GM12875 (cell line): ENCODE measurements at regions not wholly inside any gene's neighbourhood (a gene's known extent, or its start where the extent isn't known, plus 50 kb on each side); places are given as distances from the start of the nearest gene placed in this dataset.

ENCODE experiments used
- H3K4me3 ChIP-seq: one replicate; pipeline ENCODE4 v1.5.1; 2011; ENCODE audit warnings: low read depth, low read length, control low read depth
- TF ChIP-seq, protein P1 (sequence below): IDR thresholded peaks from 2 replicates; pipeline ENCODE4 v1.5.1; 2011; ENCODE audit warnings: low read depth, mild to moderate bottlenecking, control low read depth, inconsistent platforms, low read length, moderate library complexity, borderline replicate concordance; ENCODE audit not compliant: insufficient read depth

DNA sequence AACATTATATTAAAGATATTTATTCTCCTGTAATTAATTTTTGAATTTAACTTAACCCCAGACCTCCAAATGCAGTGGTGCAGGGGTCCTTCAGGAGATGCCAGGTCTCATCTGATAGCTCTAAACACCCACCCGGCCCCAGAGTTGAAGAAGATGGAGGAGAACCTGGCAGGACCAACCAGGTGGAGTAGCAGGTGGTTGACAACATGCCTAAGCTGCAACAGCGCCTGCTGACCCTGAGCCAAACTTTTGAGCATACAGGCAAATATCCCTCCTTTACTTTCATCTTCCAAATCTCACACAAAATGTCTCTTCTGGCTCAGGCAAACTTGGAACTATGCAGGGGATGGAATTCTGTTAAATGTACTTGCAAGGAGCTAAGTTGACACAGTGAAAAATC is 145.3 kb upstream of the TCF21 start:
- TF ChIP-seq, protein P1, sequence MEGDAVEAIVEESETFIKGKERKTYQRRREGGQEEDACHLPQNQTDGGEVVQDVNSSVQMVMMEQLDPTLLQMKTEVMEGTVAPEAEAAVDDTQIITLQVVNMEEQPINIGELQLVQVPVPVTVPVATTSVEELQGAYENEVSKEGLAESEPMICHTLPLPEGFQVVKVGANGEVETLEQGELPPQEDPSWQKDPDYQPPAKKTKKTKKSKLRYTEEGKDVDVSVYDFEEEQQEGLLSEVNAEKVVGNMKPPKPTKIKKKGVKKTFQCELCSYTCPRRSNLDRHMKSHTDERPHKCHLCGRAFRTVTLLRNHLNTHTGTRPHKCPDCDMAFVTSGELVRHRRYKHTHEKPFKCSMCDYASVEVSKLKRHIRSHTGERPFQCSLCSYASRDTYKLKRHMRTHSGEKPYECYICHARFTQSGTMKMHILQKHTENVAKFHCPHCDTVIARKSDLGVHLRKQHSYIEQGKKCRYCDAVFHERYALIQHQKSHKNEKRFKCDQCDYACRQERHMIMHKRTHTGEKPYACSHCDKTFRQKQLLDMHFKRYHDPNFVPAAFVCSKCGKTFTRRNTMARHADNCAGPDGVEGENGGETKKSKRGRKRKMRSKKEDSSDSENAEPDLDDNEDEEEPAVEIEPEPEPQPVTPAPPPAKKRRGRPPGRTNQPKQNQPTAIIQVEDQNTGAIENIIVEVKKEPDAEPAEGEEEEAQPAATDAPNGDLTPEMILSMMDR, result no peak
- H3K4me3 ChIP-seq, result no peak overlapping the region

DNA sequence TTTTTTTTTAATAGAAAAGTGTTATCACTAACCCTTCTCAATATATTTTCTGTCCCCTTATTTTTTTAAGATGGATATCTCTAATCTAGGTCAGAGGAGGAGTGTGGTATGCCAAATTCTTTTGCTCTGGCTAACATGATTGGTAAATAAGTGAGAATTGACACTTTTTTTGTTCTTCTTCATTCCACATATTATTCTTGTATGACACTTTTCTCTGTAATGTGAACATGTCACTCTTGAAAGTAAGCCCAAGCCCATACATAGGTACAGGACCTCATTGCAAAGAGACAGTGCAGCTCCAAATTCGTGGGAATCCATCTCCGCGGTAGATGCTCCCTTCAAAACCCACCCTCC is 142.5 kb upstream of the TCF21 start:
- H3K4me3 ChIP-seq, result no peak overlapping the region
- TF ChIP-seq, protein P1, result no peak

DNA sequence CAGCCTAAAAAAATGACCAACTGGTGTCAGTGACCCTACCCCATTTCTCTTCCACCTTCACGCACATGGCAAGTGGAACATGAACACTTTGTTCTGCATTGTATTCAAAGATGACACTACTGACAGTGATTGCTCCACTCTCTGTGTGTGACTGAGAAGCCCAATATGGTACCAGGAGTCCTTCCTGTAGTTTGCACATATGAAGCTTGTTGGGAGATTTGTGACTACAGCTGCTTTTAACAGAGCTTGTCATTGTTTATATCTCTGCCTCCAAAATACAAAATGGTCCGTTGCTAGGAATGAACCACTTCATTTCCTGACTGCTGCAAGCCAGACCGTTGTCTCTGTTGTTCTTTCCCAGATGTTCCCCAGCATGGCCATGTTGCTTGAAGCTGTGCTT is 140.3 kb upstream of the TCF21 start:
- TF ChIP-seq, protein P1, result no peak

DNA sequence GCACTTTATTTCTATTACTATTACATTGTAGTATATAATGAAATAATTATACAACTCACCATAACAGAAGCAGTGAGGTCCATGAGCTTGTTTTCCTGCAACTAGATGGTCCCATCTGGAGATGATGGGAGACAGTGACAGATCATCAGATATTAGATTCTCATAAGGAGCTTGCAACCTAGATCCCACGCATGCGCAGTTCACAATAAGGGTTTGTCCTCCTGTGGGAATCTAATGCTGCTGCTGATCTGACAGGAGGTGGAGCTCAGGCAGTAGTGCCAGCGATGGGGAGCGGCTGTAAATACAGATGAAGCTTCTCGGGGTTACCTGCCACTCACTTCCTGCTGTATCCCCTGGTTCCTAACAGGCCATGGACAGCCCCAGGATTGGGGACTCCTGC is 139.5 kb upstream of the TCF21 start:
- TF ChIP-seq, protein P1, result no peak
- H3K4me3 ChIP-seq, result no peak overlapping the region

More for the DNA sequence above, 140.3 kb upstream of the TCF21 start:
- no peak overlapping the region for H3K4me3 ChIP-seq

DNA sequence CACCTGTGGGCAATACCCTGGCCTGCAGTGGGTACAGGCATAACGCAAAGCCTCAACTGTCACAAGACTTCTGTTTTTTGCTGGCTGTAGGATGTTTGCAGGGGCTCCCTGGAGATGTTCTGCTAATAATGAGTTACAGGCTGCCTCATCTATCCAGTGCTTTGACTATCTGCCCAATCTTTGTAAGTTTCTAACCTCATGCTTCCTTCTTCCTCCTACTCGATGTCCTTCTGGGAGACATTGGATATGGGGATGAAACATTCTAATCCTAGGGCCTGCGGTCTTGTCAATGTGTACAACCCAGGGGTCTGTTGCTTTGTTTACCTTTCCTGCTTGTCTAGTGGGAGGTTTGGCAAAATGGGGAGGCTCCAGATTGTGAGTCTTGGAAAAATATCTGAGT is 136.8 kb upstream of the TCF21 start:
- TF ChIP-seq, protein P1, result no peak
- no peak overlapping the region for H3K4me3 ChIP-seq

DNA sequence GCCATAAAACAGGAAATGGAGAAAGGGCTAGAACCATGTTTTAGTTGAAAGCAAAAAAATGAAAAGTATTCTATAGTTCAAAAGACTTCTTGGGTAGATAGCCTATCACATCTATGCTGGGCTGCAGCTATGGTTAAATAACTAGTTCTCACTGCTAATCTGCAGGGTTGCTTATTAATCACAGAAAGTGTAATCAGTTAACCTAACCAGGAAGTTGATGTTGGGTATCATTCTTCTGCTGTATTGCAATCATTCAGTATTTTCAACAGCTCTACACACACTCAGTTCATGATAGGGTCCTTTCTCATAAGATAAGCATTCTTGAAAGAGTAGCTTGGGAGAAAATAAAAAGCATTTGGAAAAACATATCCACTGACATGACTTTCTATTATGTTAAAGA is 135.2 kb upstream of the TCF21 start:
- TF ChIP-seq, protein P1, result no peak
- no peak overlapping the region for H3K4me3 ChIP-seq

DNA sequence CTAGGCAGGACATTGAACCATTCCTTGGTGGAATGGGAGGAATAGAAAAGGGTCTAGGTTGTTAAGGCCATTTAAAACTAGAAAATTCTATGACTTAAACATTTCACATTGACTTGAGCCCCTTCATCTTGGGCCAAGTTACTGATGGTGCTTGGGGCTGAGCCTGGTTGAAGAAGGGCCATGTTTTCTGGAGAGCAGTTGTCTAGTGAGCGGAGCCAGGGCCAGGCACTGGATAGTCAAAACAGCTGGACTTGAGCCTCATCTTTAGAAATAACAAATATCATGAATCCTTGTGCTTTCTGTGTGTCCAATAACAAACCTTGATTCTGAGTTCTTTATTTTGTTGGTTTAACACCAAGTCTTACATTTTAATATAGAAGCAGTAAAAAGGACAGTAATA is 134.6 kb upstream of the TCF21 start:
- TF ChIP-seq, protein P1, result no peak
- H3K4me3 ChIP-seq, result no peak overlapping the region
